ENCODE measurements at regions not wholly inside any gene's neighbourhood (a gene's known extent, or its start where the extent isn't known, plus 50 kb on each side); places are given as distances from the start of the nearest gene placed in this dataset.

GRCh38 chr20:39492223-39492797 is 530.2 kb downstream of the DHX35 start:
- Histone ChIP-seq H3K4me1 (ENCODE audit: control extremely low read depth in 1 of 4, control insufficient read depth in 4 of 4, insufficient read depth in 4 of 4, low read length in 3 of 4) (no peaks in the 10 kb centered on the region), H3K36me3 (ENCODE audit: control insufficient read depth in 4 of 4, insufficient read depth in 4 of 4, low read length in 3 of 4) (no peaks in the 10 kb centered on the region), H3K4me3 (ENCODE audit: control insufficient read depth in 1 of 7, extremely low read depth in 1 of 7, insufficient read depth in 4 of 7, low read depth in 2 of 7, low read length in 6 of 7) (no peak overlapping the region), H3K9me3 (ENCODE audit: control extremely low read depth in 1 of 5, control insufficient read depth in 4 of 5, insufficient read depth in 2 of 5, low read depth in 1 of 5, low read length in 4 of 5) (peaks cover 0 to 5% (median 0%) of the 10 kb centered on the region in 5 experiments), H3K27ac (ENCODE audit: insufficient read depth in 1 of 2, low read depth in 1 of 2, low read length in 2 of 2, poor library complexity in 1 of 2, severe bottlenecking in 2 of 2) (no peak overlapping the region), H3K27me3 (replicated peaks in 2 of 5; ENCODE audit: control insufficient read depth in 4 of 5, insufficient read depth in 5 of 5, low read length in 4 of 5) (no peaks in the 10 kb centered on the region)
- CTCF ChIA-PET: interaction anchor here (1.2 kb wide), 1 partner anchor 13 kb away, joined by 3 read pairs; no protein-coding TSS in a partner anchor
- POLR2A ChIA-PET: no interaction called here
- DNase-seq: no peak
- 92% methylated on average over 6 of the region's 6 CpGs for WGBS (ENCODE audit: insufficient coverage)

GRCh38 chr20:39491711-39492110 is 529.6 kb downstream of the DHX35 start:
- 100% methylated on average over 1 of the region's 1 CpG for WGBS (ENCODE audit: insufficient coverage)
- DNase-seq: no peak
- ChIA-PET POLR2A (no interaction called here), CTCF (interaction anchor here (1.2 kb wide), 1 partner anchor 13 kb away, joined by 3 read pairs; no protein-coding TSS in a partner anchor)
- no peak overlapping the region for H3K27ac ChIP-seq (ENCODE audit: insufficient read depth in 1 of 2, low read depth in 1 of 2, low read length in 2 of 2, poor library complexity in 1 of 2, severe bottlenecking in 2 of 2)
- H3K4me1 ChIP-seq (ENCODE audit: control extremely low read depth in 1 of 4, control insufficient read depth in 4 of 4, insufficient read depth in 4 of 4, low read length in 3 of 4): no peaks in the 10 kb centered on the region
- H3K36me3 ChIP-seq (ENCODE audit: control insufficient read depth in 4 of 4, insufficient read depth in 4 of 4, low read length in 3 of 4): no peaks in the 10 kb centered on the region
- peaks cover 0 to 5% (median 0%) of the 10 kb centered on the region in 5 experiments for H3K9me3 ChIP-seq (ENCODE audit: control extremely low read depth in 1 of 5, control insufficient read depth in 4 of 5, insufficient read depth in 2 of 5, low read depth in 1 of 5, low read length in 4 of 5)
- no peak overlapping the region for H3K4me3 ChIP-seq (ENCODE audit: control insufficient read depth in 1 of 7, extremely low read depth in 1 of 7, insufficient read depth in 4 of 7, low read depth in 2 of 7, low read length in 6 of 7)
- no peaks in the 10 kb centered on the region for H3K27me3 ChIP-seq (replicated peaks in 2 of 5; ENCODE audit: control insufficient read depth in 4 of 5, insufficient read depth in 5 of 5, low read length in 4 of 5)

GRCh38 chr20:39489986-39490560 is 527.9 kb downstream of the DHX35 start:
- 76% methylated on average over 2 of the region's 2 CpGs for WGBS (ENCODE audit: insufficient coverage)
- no peak overlapping the region for H3K27ac ChIP-seq (ENCODE audit: insufficient read depth in 1 of 2, low read depth in 1 of 2, low read length in 2 of 2, poor library complexity in 1 of 2, severe bottlenecking in 2 of 2)
- ChIA-PET CTCF (no interaction called here), POLR2A (no interaction called here)
- H3K4me1 ChIP-seq (ENCODE audit: control extremely low read depth in 1 of 4, control insufficient read depth in 4 of 4, insufficient read depth in 4 of 4, low read length in 3 of 4): no peaks in the 10 kb centered on the region
- no peaks in the 10 kb centered on the region for H3K27me3 ChIP-seq (replicated peaks in 2 of 5; ENCODE audit: control insufficient read depth in 4 of 5, insufficient read depth in 5 of 5, low read length in 4 of 5)
- no peaks in the 10 kb centered on the region for H3K36me3 ChIP-seq (ENCODE audit: control insufficient read depth in 4 of 4, insufficient read depth in 4 of 4, low read length in 3 of 4)
- H3K9me3 ChIP-seq (ENCODE audit: control extremely low read depth in 1 of 5, control insufficient read depth in 4 of 5, insufficient read depth in 2 of 5, low read depth in 1 of 5, low read length in 4 of 5): peaks cover 0 to 5% (median 0%) of the 10 kb centered on the region in 5 experiments
- no peak overlapping the region for H3K4me3 ChIP-seq (ENCODE audit: control insufficient read depth in 1 of 7, extremely low read depth in 1 of 7, insufficient read depth in 4 of 7, low read depth in 2 of 7, low read length in 6 of 7)
- DNase-seq: no peak

- WGBS (ENCODE audit: insufficient coverage): no CpG with 5 or more reads among the region's 2 CpGs
- Histone ChIP-seq H3K27ac (ENCODE audit: insufficient read depth in 1 of 2, low read depth in 1 of 2, low read length in 2 of 2, poor library complexity in 1 of 2, severe bottlenecking in 2 of 2) (no peak overlapping the region), H3K36me3 (ENCODE audit: control insufficient read depth in 4 of 4, insufficient read depth in 4 of 4, low read length in 3 of 4) (no peaks in the 10 kb centered on the region), H3K4me3 (ENCODE audit: control insufficient read depth in 1 of 7, extremely low read depth in 1 of 7, insufficient read depth in 4 of 7, low read depth in 2 of 7, low read length in 6 of 7) (no peak overlapping the region), H3K9me3 (ENCODE audit: control extremely low read depth in 1 of 5, control insufficient read depth in 4 of 5, insufficient read depth in 2 of 5, low read depth in 1 of 5, low read length in 4 of 5) (no peaks in the 10 kb centered on the region), H3K4me1 (ENCODE audit: control extremely low read depth in 1 of 4, control insufficient read depth in 4 of 4, insufficient read depth in 4 of 4, low read length in 3 of 4) (no peaks in the 10 kb centered on the region), H3K27me3 (replicated peaks in 2 of 5; ENCODE audit: control insufficient read depth in 4 of 5, insufficient read depth in 5 of 5, low read length in 4 of 5) (no peaks in the 10 kb centered on the region)
- ChIA-PET CTCF (no interaction called here), POLR2A (no interaction called here)
- DNase-seq: no peak
Measured at GRCh38 chr20:39480276-39481043, 518.3 kb downstream of the DHX35 start.

- WGBS (ENCODE audit: insufficient coverage): 100% methylated on average over 3 of the region's 4 CpGs
Measured at GRCh38 chr20:39479196-39479810, 517.2 kb downstream of the DHX35 start.

GRCh38 chr20:39474879-39475278 is 512.7 kb downstream of the DHX35 start:
- Histone ChIP-seq H3K27ac (ENCODE audit: insufficient read depth in 1 of 2, low read depth in 1 of 2, low read length in 2 of 2, poor library complexity in 1 of 2, severe bottlenecking in 2 of 2) (no peak overlapping the region), H3K4me1 (ENCODE audit: control extremely low read depth in 1 of 4, control insufficient read depth in 4 of 4, insufficient read depth in 4 of 4, low read length in 3 of 4) (no peaks in the 10 kb centered on the region), H3K36me3 (ENCODE audit: control insufficient read depth in 4 of 4, insufficient read depth in 4 of 4, low read length in 3 of 4) (no peaks in the 10 kb centered on the region), H3K27me3 (replicated peaks in 2 of 5; ENCODE audit: control insufficient read depth in 4 of 5, insufficient read depth in 5 of 5, low read length in 4 of 5) (no peaks in the 10 kb centered on the region), H3K4me3 (ENCODE audit: control insufficient read depth in 1 of 7, extremely low read depth in 1 of 7, insufficient read depth in 4 of 7, low read depth in 2 of 7, low read length in 6 of 7) (no peak overlapping the region), H3K9me3 (ENCODE audit: control extremely low read depth in 1 of 5, control insufficient read depth in 4 of 5, insufficient read depth in 2 of 5, low read depth in 1 of 5, low read length in 4 of 5) (no peaks in the 10 kb centered on the region)
- POLR2A ChIA-PET: no interaction called here
- 100% methylated on average over 1 of the region's 2 CpGs for WGBS (ENCODE audit: insufficient coverage)
- CTCF ChIA-PET: no interaction called here
- DNase-seq: no peak

More at GRCh38 chr20:39479196-39479810, 517.2 kb downstream of the DHX35 start:
- DNase-seq: no peak
- H3K9me3 ChIP-seq (ENCODE audit: control extremely low read depth in 1 of 5, control insufficient read depth in 4 of 5, insufficient read depth in 2 of 5, low read depth in 1 of 5, low read length in 4 of 5): no peaks in the 10 kb centered on the region
- ChIA-PET POLR2A (no interaction called here), CTCF (interaction anchor here (0.8 kb wide), 1 partner anchor 13 kb away, joined by 3 read pairs; no protein-coding TSS in a partner anchor)
- H3K27ac ChIP-seq (ENCODE audit: insufficient read depth in 1 of 2, low read depth in 1 of 2, low read length in 2 of 2, poor library complexity in 1 of 2, severe bottlenecking in 2 of 2): no peak overlapping the region
- H3K36me3 ChIP-seq (ENCODE audit: control insufficient read depth in 4 of 4, insufficient read depth in 4 of 4, low read length in 3 of 4): no peaks in the 10 kb centered on the region
- no peaks in the 10 kb centered on the region for H3K27me3 ChIP-seq (replicated peaks in 2 of 5; ENCODE audit: control insufficient read depth in 4 of 5, insufficient read depth in 5 of 5, low read length in 4 of 5)
- H3K4me3 ChIP-seq (ENCODE audit: control insufficient read depth in 1 of 7, extremely low read depth in 1 of 7, insufficient read depth in 4 of 7, low read depth in 2 of 7, low read length in 6 of 7): no peak overlapping the region
- no peaks in the 10 kb centered on the region for H3K4me1 ChIP-seq (ENCODE audit: control extremely low read depth in 1 of 4, control insufficient read depth in 4 of 4, insufficient read depth in 4 of 4, low read length in 3 of 4)

- Histone ChIP-seq H3K27ac (ENCODE audit: insufficient read depth in 1 of 2, low read depth in 1 of 2, low read length in 2 of 2, poor library complexity in 1 of 2, severe bottlenecking in 2 of 2) (no peak overlapping the region), H3K9me3 (ENCODE audit: control extremely low read depth in 1 of 5, control insufficient read depth in 4 of 5, insufficient read depth in 2 of 5, low read depth in 1 of 5, low read length in 4 of 5) (peaks cover 0 to 2% (median 0%) of the 10 kb centered on the region in 5 experiments), H3K36me3 (ENCODE audit: control insufficient read depth in 4 of 4, insufficient read depth in 4 of 4, low read length in 3 of 4) (no peaks in the 10 kb centered on the region), H3K4me1 (ENCODE audit: control extremely low read depth in 1 of 4, control insufficient read depth in 4 of 4, insufficient read depth in 4 of 4, low read length in 3 of 4) (no peaks in the 10 kb centered on the region), H3K4me3 (ENCODE audit: control insufficient read depth in 1 of 7, extremely low read depth in 1 of 7, insufficient read depth in 4 of 7, low read depth in 2 of 7, low read length in 6 of 7) (no peak overlapping the region), H3K27me3 (replicated peaks in 2 of 5; ENCODE audit: control insufficient read depth in 4 of 5, insufficient read depth in 5 of 5, low read length in 4 of 5) (no peaks in the 10 kb centered on the region)
- WGBS (ENCODE audit: insufficient coverage): 93% methylated on average over 4 of the region's 4 CpGs
- ChIA-PET CTCF (no interaction called here), POLR2A (no interaction called here)
- DNase-seq: no peak
Measured at GRCh38 chr20:39473536-39473935, 511.4 kb downstream of the DHX35 start.

All from common myeloid progenitor, CD34-positive (primary cell).